DOHH2 (cell line): ENCODE measurements at regions not wholly inside any gene's neighbourhood (a gene's known extent, or its start where the extent isn't known, plus 50 kb on each side); places are given as distances from the start of the nearest gene placed in this dataset.
"Not testable (repeated sequence)": the region's sequence is repeated elsewhere in the genome, so short reads cannot be mapped to it uniquely, and the experiment has no call there.

Source experiments
- H3F3A ChIP-seq: fragments of 200-600 bp; sonication (generic), shearing (Covaris generic); 2 replicates; pipeline ENCODE4 v1.6.0; 2016; ENCODE audit warnings: antibody characterized with exemption, mild to moderate bottlenecking; ENCODE audit not compliant: control insufficient read depth, insufficient read depth
- H3K27ac ChIP-seq: fragments of 200-600 bp; sonication (generic); 2 replicates; pipeline ENCODE4 v1.5.1; 2014; ENCODE audit warnings: low read depth, mild to moderate bottlenecking, low read length, moderate library complexity
- H3K27me3 ChIP-seq: fragments of 200-600 bp; sonication (generic); 2 replicates; pipeline ENCODE4 v1.6.1; 2014; ENCODE audit warnings: mild to moderate bottlenecking, low read length, mixed read lengths; ENCODE audit not compliant: control insufficient read depth
- H3K36me3 ChIP-seq: fragments of 200-600 bp; sonication (generic); 2 replicates; pipeline ENCODE4 v1.6.1; 2014; ENCODE audit warnings: mild to moderate bottlenecking, low read length, moderate library complexity, mixed read lengths; ENCODE audit not compliant: control insufficient read depth
- H3K4me1 ChIP-seq: fragments of 200-600 bp; sonication (generic); 2 replicates; pipeline ENCODE4 v1.6.1; 2014; ENCODE audit warnings: mild to moderate bottlenecking, low read length, mixed read lengths; ENCODE audit not compliant: control insufficient read depth
- H3K4me2 ChIP-seq: fragments of 200-600 bp; sonication (generic); 2 replicates; pipeline ENCODE4 v1.6.0; 2014; ENCODE audit warnings: mild to moderate bottlenecking, low read length, moderate library complexity
- H3K4me3 ChIP-seq: fragments of 200-600 bp; sonication (generic); 2 replicates; pipeline ENCODE4 v1.5.1; 2014; ENCODE audit warnings: mild to moderate bottlenecking, low read length, mixed read lengths
- H3K79me2 ChIP-seq: fragments of 200-600 bp; sonication (generic); 2 replicates; pipeline ENCODE4 v1.6.1; 2014; ENCODE audit warnings: mild to moderate bottlenecking, low read length, mixed read lengths; ENCODE audit not compliant: control insufficient read depth
- H3K9me2 ChIP-seq: fragments of 200-600 bp; sonication (generic); replicated peaks from 2 replicates; pipeline ENCODE4 v1.6.1; 2014; ENCODE audit warnings: mild to moderate bottlenecking, low read length, mixed read lengths; ENCODE audit not compliant: control insufficient read depth
- H3K9me3 ChIP-seq: fragments of 200-600 bp; sonication (generic); 2 replicates; pipeline ENCODE4 v1.6.1; 2014; ENCODE audit warnings: antibody characterized with exemption, low read length, mixed read lengths; ENCODE audit not compliant: control insufficient read depth, insufficient read depth
- H4K20me1 ChIP-seq: fragments of 200-600 bp; sonication (generic); 2 replicates; pipeline ENCODE4 v1.6.0; 2014; ENCODE audit warnings: low read depth, mild to moderate bottlenecking, antibody characterized with exemption, low read length, moderate library complexity; ENCODE audit not compliant: control insufficient read depth, insufficient read depth

DNA sequence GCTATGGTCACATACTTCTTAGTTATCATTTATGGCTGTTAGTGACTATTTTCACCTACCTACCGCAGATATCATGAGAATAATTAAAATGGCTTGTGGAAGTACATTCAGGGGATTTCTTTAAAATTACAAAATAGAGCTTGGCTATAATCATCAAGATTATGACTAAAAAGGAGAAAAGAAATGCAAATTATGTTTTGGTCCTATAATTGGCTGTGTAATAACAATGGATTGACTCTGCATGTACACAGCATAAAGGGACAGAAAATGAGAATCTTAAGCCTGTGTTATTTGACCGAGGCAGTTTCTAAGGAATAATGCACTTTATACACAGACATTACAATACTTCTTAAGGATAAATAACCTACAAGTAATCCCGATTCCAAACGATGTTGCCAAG, 112.0 kb upstream of the C1QTNF3 start:
- not testable (repeated sequence) for H3K4me1 ChIP-seq, H4K20me1 ChIP-seq, H3K36me3 ChIP-seq, H3F3A ChIP-seq, H3K27me3 ChIP-seq, H3K4me3 ChIP-seq, H3K4me2 ChIP-seq, H3K27ac ChIP-seq, H3K79me2 ChIP-seq, H3K9me2 ChIP-seq, H3K9me3 ChIP-seq

DNA sequence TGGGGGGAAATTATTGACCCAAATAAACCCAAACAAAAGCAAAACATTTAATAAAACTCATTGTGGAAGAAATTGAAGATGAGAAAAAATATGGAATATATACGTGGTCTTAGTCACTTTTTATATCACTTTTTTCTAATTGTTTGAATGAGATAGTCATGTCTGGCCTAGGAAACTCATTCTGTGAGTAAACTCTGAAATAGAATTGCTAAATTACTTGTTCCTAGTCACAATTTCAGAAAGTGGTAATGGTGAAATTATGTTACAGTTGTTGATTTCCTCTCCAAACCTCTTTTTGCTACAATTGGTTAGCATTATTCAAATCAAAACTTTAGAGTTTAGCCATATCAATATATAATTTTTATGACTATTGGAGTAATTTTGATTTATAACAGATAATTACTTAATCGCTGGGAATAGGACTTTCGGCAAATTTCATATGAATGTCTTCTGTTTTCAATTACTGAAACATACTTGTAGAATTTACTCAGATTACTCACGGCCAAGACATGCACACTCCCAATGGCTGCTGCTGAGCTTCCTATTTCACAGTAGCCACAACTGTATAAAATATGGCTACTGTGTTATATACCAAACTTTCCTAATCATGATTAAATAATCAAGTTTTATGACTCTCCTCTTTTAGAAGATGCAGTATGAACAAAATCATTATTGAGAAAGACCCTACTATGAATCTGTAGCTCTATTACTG, 113.8 kb upstream of the C1QTNF3 start:
- not testable (repeated sequence) for H3K79me2 ChIP-seq, H3K4me1 ChIP-seq, H3K9me3 ChIP-seq, H3K9me2 ChIP-seq, H3K27me3 ChIP-seq, H4K20me1 ChIP-seq, H3F3A ChIP-seq, H3K27ac ChIP-seq, H3K4me3 ChIP-seq, H3K36me3 ChIP-seq, H3K4me2 ChIP-seq

DNA sequence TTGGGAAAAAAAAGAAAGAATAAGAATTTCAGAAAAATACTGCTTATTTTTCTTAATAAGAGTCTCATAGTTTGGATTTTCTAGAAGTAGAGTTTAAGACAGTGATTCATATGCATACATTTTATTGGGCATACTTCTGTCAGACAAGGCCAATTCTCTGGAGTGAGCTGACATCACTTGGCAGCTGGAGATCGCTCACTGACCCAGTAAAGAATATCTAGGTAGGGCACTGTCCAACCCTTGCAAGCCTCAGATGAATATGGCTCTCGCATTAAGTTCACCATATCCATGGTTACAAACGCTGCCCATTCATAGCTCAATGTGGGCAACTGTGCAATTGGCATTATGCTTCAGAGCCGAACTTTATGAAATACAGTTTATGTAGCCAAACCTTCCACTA, 117.9 kb upstream of the C1QTNF3 start:
- not testable (repeated sequence) for H3K4me2 ChIP-seq, H3K79me2 ChIP-seq, H3K27me3 ChIP-seq, H3K27ac ChIP-seq, H4K20me1 ChIP-seq, H3K9me2 ChIP-seq, H3K9me3 ChIP-seq, H3K36me3 ChIP-seq, H3F3A ChIP-seq, H3K4me1 ChIP-seq, H3K4me3 ChIP-seq

DNA sequence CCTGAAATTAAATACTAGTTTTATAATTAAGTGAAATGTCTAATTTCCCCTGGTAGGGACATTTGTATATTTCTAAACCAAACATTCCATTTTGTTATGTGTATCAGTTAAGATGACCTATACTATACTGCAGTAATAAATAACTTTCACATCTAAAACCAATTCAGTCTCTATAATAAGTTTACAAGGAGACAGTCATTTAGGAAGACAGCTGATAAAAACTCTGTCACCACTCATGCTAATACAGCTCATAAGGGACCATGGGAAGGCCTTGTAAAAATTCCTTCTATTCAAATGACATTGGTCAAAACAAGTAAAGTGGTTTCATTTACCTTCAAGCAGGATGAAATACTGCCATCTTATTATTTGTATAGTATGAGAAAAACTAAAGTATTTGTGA, 128.4 kb upstream of the C1QTNF3 start:
- not testable (repeated sequence) for H4K20me1 ChIP-seq, H3K4me3 ChIP-seq, H3K4me1 ChIP-seq, H3K27me3 ChIP-seq, H3K9me3 ChIP-seq, H3K9me2 ChIP-seq, H3K27ac ChIP-seq, H3K36me3 ChIP-seq, H3F3A ChIP-seq, H3K4me2 ChIP-seq, H3K79me2 ChIP-seq

GRCh38 chr5:34179453-34180190, 136.6 kb upstream of the C1QTNF3 start:
- H3K36me3 ChIP-seq, H3K27me3 ChIP-seq, H3K9me2 ChIP-seq, H3K4me1 ChIP-seq, H3K27ac ChIP-seq, H3K9me3 ChIP-seq, H3K79me2 ChIP-seq, H3K4me2 ChIP-seq, H3K4me3 ChIP-seq, H3F3A ChIP-seq, H4K20me1 ChIP-seq: not testable (repeated sequence)

DNA sequence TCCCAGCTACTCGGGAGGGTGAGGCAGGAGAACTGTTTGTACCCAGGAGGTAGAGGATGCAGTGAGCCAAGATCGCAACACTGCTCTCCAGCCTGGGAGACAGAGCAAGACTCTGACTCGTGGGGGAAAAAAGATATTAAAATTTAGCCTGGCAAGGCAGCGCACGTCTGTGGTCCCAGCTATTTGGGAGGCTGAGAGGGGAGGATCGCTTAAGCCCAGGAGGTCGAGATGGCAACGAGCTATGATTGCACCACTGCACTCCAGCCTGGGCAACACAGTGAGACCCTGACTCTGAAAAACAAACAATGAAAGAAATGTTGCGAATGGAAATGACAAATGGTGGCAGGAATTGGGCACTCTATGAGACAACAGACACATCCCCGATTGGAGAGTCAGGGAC, 137.2 kb upstream of the C1QTNF3 start:
- not testable (repeated sequence) for H3K4me1 ChIP-seq, H3K9me2 ChIP-seq, H3K9me3 ChIP-seq, H3K4me3 ChIP-seq, H3K36me3 ChIP-seq, H3K27me3 ChIP-seq, H3K4me2 ChIP-seq, H3F3A ChIP-seq, H3K27ac ChIP-seq, H4K20me1 ChIP-seq, H3K79me2 ChIP-seq

DNA sequence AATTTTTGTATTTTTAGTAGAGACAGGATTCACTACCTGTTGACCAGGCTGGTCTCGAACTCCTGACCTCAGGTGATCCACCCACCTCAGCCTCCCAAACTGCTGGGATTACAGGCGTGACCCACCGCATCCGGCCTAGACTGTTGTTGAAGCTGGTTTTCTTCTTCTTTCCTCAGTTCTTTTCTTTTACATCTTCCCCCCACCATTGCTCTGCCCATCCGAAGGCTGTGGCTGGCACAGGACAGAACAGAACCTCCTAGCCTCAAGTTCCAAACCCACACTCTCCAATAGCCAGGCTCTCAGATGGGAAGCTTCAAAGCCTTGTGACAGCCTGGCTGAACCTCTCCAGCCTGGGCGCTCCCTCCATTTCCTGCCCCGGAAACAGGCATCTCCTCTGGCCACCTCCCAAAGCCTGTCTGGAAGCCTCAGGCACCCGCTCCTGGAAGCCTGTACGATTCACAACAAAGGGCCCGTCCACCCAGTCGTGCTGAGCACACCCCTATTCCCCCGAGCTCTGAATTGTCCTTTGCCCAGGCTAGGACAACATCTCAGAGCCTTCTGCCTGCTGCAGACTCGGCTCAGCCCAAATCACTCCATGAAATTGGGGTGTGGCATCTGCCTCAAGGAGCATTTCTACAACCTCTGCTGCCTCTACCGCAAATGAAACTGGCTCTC, 138.1 kb upstream of the C1QTNF3 start:
- H4K20me1 ChIP-seq, H3K4me1 ChIP-seq, H3K4me2 ChIP-seq, H3K27ac ChIP-seq, H3K36me3 ChIP-seq, H3K4me3 ChIP-seq, H3K9me3 ChIP-seq, H3K27me3 ChIP-seq, H3F3A ChIP-seq, H3K79me2 ChIP-seq, H3K9me2 ChIP-seq: not testable (repeated sequence)

- not testable (repeated sequence) for H3K36me3 ChIP-seq, H3K9me3 ChIP-seq, H3K27me3 ChIP-seq, H3F3A ChIP-seq, H3K9me2 ChIP-seq, H3K4me3 ChIP-seq, H3K4me2 ChIP-seq, H3K4me1 ChIP-seq, H3K79me2 ChIP-seq, H3K27ac ChIP-seq, H4K20me1 ChIP-seq
Measured at GRCh38 chr5:34185005-34185404, 142.0 kb upstream of the C1QTNF3 start.
